ENCODE measurements at regions not wholly inside any gene's neighbourhood (a gene's known extent, or its start where the extent isn't known, plus 50 kb on each side); places are given as distances from the start of the nearest gene placed in this dataset.
"Not testable (repeated sequence)": the region's sequence is repeated elsewhere in the genome, so short reads cannot be mapped to it uniquely, and the experiment has no call there.

DNA sequence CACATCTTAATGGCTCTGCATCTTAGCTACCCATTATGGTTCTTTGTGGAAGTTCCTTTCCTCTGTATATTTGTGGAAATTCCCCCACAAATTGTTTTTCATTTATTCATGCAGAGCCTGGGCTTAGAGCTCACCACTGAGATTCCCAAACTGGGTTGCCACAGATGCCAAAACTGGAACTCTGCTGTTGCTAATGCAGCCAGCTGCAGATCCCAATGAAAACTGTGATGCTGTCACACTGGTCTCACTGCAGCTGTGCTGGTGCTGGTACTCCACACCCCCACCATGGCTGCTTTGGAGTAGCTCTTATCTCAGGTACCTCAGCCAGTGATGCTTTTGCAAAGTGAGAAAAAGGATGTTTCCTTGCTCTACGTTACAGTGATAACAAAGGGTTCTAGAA is 87.7 kb downstream of the DCK start:
- H3K4me3 ChIP-seq (ENCODE audit: insufficient read depth, low read depth, low read length) = no peak overlapping the region
- H3K4me1 ChIP-seq (ENCODE audit: control insufficient read depth, insufficient read depth, low read length) = no peaks in the 10 kb centered on the region
- no peaks in the 10 kb centered on the region for H3K27me3 ChIP-seq (ENCODE audit: control insufficient read depth, insufficient read depth, low read length, poor library complexity, severe bottlenecking)
- 87 to 95% methylated on average over 1 of the region's 1 CpG for WGBS, 2 experiments
- no peaks in the 10 kb centered on the region for H3K9me3 ChIP-seq (ENCODE audit: control insufficient read depth, low read length)
- H3K27ac ChIP-seq (ENCODE audit: insufficient read depth, low read depth, low read length, poor library complexity, severe bottlenecking) = no peak overlapping the region
- no peaks in the 10 kb centered on the region for H3K36me3 ChIP-seq (ENCODE audit: control insufficient read depth, insufficient read depth, low read length)

DNA sequence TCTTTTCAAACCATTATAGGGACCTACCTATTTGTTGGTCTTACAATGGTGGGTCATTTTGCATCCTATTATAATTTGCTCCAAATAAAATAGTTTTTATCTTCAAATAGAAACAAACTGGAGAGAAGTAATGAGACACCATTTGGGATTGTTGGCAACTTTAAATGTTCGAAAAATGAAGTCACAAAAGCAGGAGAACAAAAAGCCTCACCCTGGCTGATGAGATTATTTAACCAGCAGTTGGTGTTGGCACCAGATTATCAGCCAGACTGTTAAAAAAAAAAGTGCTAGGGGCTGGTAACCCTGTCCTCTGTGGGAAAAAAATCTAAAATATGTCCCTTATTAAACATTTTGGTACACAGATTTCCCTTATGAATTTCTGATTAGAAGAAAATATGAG is 100.3 kb downstream of the DCK start:
- no peaks in the 10 kb centered on the region for H3K4me1 ChIP-seq (ENCODE audit: control insufficient read depth, insufficient read depth, low read length)
- no peaks in the 10 kb centered on the region for H3K9me3 ChIP-seq (ENCODE audit: control insufficient read depth, low read length)
- H3K36me3 ChIP-seq (ENCODE audit: control insufficient read depth, insufficient read depth, low read length) = no peaks in the 10 kb centered on the region
- no peak overlapping the region for H3K4me3 ChIP-seq (ENCODE audit: insufficient read depth, low read depth, low read length)
- H3K27me3 ChIP-seq (ENCODE audit: control insufficient read depth, insufficient read depth, low read length, poor library complexity, severe bottlenecking) = no peaks in the 10 kb centered on the region
- WGBS, 2 experiments = 90 to 92% methylated on average over 1 of the region's 1 CpG
- no peak overlapping the region for H3K27ac ChIP-seq (ENCODE audit: insufficient read depth, low read depth, low read length, poor library complexity, severe bottlenecking)

DNA sequence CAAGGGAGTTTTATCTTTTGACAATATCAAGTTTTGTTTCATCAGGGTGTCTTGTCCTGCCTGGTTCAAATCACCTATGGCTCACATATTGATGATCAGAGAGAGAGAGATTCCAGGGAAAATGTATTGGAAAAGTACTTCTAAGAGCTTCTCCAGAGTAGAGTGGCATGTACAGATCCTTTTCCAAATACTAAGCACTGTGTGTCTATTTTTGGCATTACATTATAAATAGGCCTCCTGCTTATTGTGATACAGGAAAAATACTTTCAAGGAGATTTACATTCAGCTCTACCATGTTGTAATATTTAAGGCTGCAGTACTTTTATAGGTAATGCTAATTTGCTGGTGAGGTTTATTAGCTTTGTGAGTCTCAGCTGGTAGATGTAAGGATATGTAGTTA is 100.8 kb downstream of the DCK start:
- Histone ChIP-seq H3K9me3 (ENCODE audit: control insufficient read depth, low read length) (no peaks in the 10 kb centered on the region), H3K4me3 (ENCODE audit: insufficient read depth, low read depth, low read length) (no peak overlapping the region), H3K36me3 (ENCODE audit: control insufficient read depth, insufficient read depth, low read length) (no peaks in the 10 kb centered on the region), H3K4me1 (ENCODE audit: control insufficient read depth, insufficient read depth, low read length) (no peaks in the 10 kb centered on the region), H3K27ac (ENCODE audit: insufficient read depth, low read depth, low read length, poor library complexity, severe bottlenecking) (no peak overlapping the region), H3K27me3 (ENCODE audit: control insufficient read depth, insufficient read depth, low read length, poor library complexity, severe bottlenecking) (no peaks in the 10 kb centered on the region)

DNA sequence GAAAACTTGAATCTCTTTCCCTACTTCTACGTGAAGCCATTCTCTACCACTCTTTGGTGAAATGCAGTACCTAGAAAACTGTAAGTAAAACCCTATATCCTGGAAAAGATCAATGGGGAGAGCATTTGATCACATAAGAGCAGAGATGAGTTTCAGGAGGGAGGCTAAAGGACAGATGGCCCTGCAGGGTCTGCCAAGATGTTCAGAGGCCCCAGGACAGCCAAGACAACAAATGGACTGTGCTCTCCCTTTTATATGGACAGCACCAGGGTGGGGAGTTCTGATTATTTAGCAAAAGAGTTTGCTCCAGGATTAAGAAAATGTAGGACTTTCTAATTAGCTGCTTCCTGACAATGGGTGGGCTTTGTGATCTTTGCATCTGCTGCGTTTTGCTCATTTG is 101.7 kb downstream of the DCK start:
- Histone ChIP-seq H3K9me3 (ENCODE audit: control insufficient read depth, low read length) (no peaks in the 10 kb centered on the region), H3K36me3 (ENCODE audit: control insufficient read depth, insufficient read depth, low read length) (no peaks in the 10 kb centered on the region), H3K4me1 (ENCODE audit: control insufficient read depth, insufficient read depth, low read length) (no peaks in the 10 kb centered on the region), H3K4me3 (ENCODE audit: insufficient read depth, low read depth, low read length) (no peak overlapping the region), H3K27ac (ENCODE audit: insufficient read depth, low read depth, low read length, poor library complexity, severe bottlenecking) (peak overlapping the region; percentile 27), H3K27me3 (ENCODE audit: control insufficient read depth, insufficient read depth, low read length, poor library complexity, severe bottlenecking) (no peaks in the 10 kb centered on the region)
- 60 to 78% methylated on average over 2 of the region's 2 CpGs for WGBS, 2 experiments

DNA sequence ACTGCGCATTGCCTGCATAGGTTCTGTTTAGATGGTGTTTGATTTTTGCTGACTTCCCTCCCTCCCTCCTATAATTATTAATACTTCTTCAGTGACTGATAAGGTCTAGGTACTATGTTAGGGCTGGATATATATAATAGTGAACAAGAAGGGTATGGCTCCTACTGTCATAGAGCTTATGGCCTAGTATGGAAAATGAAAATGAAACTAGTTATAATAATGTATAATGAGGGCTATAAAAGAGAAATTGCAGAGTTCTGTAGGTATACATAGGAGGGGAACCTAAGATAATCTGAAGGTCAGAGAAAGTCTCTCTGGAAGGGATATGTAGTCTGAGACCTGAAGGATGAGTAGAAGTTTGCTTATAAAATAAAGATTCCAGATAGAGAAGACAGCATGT is 102.1 kb downstream of the DCK start:
- H3K27ac ChIP-seq (ENCODE audit: insufficient read depth, low read depth, low read length, poor library complexity, severe bottlenecking) = no peak overlapping the region
- H3K36me3 ChIP-seq (ENCODE audit: control insufficient read depth, insufficient read depth, low read length) = no peaks in the 10 kb centered on the region
- no peaks in the 10 kb centered on the region for H3K4me1 ChIP-seq (ENCODE audit: control insufficient read depth, insufficient read depth, low read length)
- WGBS, 2 experiments = 80% methylated on average over 1 of the region's 1 CpG; no CpG with 5 or more reads in 1 of the 2 experiments
- H3K4me3 ChIP-seq (ENCODE audit: insufficient read depth, low read depth, low read length) = no peak overlapping the region
- H3K27me3 ChIP-seq (ENCODE audit: control insufficient read depth, insufficient read depth, low read length, poor library complexity, severe bottlenecking) = no peaks in the 10 kb centered on the region
- H3K9me3 ChIP-seq (ENCODE audit: control insufficient read depth, low read length) = no peaks in the 10 kb centered on the region

DNA sequence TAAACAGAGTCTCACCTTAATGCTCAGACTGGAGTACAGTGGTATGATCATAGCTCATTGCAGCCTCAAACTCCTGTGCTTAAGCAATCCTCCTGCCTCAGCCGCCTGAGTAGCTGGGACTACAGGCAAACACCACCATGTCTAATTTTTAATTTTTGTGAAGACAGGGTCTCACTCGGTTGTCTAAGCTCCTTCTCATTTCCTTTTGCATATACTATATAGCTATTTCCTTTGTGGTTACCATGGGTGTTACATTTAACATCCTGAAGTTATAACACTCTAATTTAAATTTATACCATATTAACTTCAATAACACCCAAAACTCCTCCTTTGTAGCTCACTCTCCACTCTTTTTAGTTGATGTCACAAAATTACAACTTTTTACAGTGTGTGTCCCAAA is 114.3 kb downstream of the DCK start:
- WGBS, 2 experiments = 87 to 94% methylated on average over 2 of the region's 2 CpGs
- no peak overlapping the region for H3K27ac ChIP-seq (ENCODE audit: insufficient read depth, low read depth, low read length, poor library complexity, severe bottlenecking)
- no peaks in the 10 kb centered on the region for H3K4me1 ChIP-seq (ENCODE audit: control insufficient read depth, insufficient read depth, low read length)
- no peak overlapping the region for H3K4me3 ChIP-seq (ENCODE audit: insufficient read depth, low read depth, low read length)
- no peaks in the 10 kb centered on the region for H3K36me3 ChIP-seq (ENCODE audit: control insufficient read depth, insufficient read depth, low read length)
- H3K9me3 ChIP-seq (ENCODE audit: control insufficient read depth, low read length) = no peaks in the 10 kb centered on the region
- H3K27me3 ChIP-seq (ENCODE audit: control insufficient read depth, insufficient read depth, low read length, poor library complexity, severe bottlenecking) = no peaks in the 10 kb centered on the region

DNA sequence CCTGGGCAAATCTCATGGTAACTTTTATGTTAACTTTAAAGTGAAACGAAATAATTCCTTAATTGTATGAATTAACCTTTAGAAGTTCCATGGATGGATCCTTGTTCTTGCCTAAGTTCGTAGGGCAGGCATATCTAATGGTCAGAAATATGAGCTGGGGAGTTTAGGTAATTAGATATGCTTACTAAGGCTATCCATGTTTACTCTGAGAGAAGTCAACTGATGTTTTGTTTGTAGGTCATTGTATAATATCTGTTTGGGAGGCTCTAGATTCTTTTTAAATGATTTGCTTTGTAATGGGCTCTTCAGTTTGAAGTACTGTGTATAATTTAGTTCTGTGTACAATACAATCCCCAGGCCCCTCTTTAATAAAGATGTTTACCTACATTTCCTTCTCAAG is 117.0 kb downstream of the DCK start:
- Histone ChIP-seq H3K9me3 (ENCODE audit: control insufficient read depth, low read length) (peaks cover 2% of the 10 kb centered on the region), H3K27me3 (ENCODE audit: control insufficient read depth, insufficient read depth, low read length, poor library complexity, severe bottlenecking) (no peaks in the 10 kb centered on the region), H3K27ac (ENCODE audit: insufficient read depth, low read depth, low read length, poor library complexity, severe bottlenecking) (no peak overlapping the region), H3K4me1 (ENCODE audit: control insufficient read depth, insufficient read depth, low read length) (no peaks in the 10 kb centered on the region), H3K36me3 (ENCODE audit: control insufficient read depth, insufficient read depth, low read length) (no peaks in the 10 kb centered on the region), H3K4me3 (ENCODE audit: insufficient read depth, low read depth, low read length) (no peak overlapping the region)
- WGBS, 2 experiments = 93 to 97% methylated on average over 2 of the region's 2 CpGs

DNA sequence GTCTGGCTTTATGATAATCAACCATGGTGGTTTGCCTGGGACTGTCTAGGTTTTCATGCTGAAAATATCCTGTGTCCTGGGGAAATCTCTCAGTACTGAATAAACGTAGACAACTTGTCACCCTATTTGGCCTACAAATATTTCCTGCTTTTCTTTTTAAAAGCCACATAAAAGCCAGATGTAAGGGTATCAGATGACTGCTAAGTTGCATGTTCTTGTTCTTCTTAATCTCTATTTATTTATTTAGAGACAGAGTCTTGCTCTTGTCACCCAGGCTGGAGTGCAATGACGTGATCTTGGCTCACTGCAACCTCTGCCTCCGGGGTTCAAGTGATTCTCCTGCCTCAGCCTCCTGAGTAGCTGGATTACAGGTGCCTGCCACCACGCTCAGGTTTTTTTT is 117.7 kb downstream of the DCK start:
- 89 to 96% methylated on average over 3 of the region's 4 CpGs for WGBS, 2 experiments
- not testable (repeated sequence) for H3K27me3 ChIP-seq (ENCODE audit: control insufficient read depth, insufficient read depth, low read length, poor library complexity, severe bottlenecking); H3K36me3 ChIP-seq (ENCODE audit: control insufficient read depth, insufficient read depth, low read length); H3K4me3 ChIP-seq (ENCODE audit: insufficient read depth, low read depth, low read length); H3K9me3 ChIP-seq (ENCODE audit: control insufficient read depth, low read length); H3K27ac ChIP-seq (ENCODE audit: insufficient read depth, low read depth, low read length, poor library complexity, severe bottlenecking); H3K4me1 ChIP-seq (ENCODE audit: control insufficient read depth, insufficient read depth, low read length)

DNA sequence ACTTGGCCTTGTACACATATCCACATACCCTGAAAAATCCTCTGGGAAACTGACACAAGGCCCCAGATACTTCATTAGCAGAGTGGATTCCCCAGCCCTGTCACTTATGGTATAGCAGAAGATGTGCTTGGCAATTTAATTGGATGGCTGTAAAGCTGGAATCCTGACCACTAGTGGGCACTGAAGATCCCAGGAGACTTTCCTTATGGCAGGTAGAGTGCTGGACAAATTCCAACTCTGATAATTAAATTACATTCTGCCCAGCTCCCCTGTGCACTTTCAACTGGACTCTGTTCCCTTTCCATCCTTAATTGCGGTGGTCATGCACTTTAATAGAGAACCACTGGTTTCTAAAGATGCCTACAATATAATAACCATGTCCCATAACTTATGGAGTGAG is 119.8 kb downstream of the DCK start:
- WGBS, 2 experiments = 67 to 100% methylated on average over 1 of the region's 1 CpG
- H3K9me3 ChIP-seq (ENCODE audit: control insufficient read depth, low read length) = peaks cover 2% of the 10 kb centered on the region
- H3K4me1 ChIP-seq (ENCODE audit: control insufficient read depth, insufficient read depth, low read length) = no peaks in the 10 kb centered on the region
- H3K4me3 ChIP-seq (ENCODE audit: insufficient read depth, low read depth, low read length) = no peak overlapping the region
- H3K27me3 ChIP-seq (ENCODE audit: control insufficient read depth, insufficient read depth, low read length, poor library complexity, severe bottlenecking) = no peaks in the 10 kb centered on the region
- H3K27ac ChIP-seq (ENCODE audit: insufficient read depth, low read depth, low read length, poor library complexity, severe bottlenecking) = no peak overlapping the region
- H3K36me3 ChIP-seq (ENCODE audit: control insufficient read depth, insufficient read depth, low read length) = no peaks in the 10 kb centered on the region

DNA sequence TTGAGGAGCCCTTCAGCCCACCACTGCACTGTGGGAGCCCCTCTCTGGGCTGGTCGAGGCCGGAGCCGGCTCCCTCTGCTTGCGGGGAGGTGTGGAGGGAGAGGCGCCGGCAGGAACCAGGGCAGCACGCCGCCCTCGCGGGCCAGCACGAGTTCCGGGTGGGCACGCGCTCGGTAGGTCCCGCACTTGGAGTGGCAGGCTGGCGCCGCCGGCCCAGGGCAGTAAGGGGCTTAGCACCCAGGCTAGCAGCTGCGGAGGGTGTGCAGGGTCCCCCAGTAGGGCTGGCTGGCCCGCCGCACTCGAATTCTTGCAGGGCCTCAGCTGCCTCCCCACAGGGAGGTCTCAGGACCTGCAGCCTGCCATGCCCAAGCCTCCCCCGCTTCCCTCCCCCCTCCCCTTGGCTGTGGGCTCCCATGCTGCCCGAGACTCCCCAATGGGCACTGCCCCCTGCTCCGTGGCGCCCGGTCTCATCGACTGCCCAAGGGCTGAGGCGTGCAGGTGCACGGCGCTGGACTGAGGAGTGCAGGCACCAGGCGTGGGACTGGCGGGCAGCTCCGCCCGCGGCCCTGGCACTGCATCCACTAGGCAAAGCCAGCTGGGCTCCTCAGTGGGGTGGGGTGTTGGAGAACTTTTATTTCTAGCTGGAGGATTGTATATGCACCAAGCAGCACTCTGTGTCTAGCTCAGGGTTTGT is 127.5 kb downstream of the DCK start:
- H3K4me1 ChIP-seq (ENCODE audit: control insufficient read depth, insufficient read depth, low read length) = no peaks in the 10 kb centered on the region
- H3K4me3 ChIP-seq (ENCODE audit: insufficient read depth, low read depth, low read length) = no peak overlapping the region
- no peaks in the 10 kb centered on the region for H3K36me3 ChIP-seq (ENCODE audit: control insufficient read depth, insufficient read depth, low read length)
- no peaks in the 10 kb centered on the region for H3K9me3 ChIP-seq (ENCODE audit: control insufficient read depth, low read length)
- WGBS, 2 experiments = 94% methylated on average over 37 of the region's 37 CpGs
- H3K27me3 ChIP-seq (ENCODE audit: control insufficient read depth, insufficient read depth, low read length, poor library complexity, severe bottlenecking) = no peaks in the 10 kb centered on the region
- no peak overlapping the region for H3K27ac ChIP-seq (ENCODE audit: insufficient read depth, low read depth, low read length, poor library complexity, severe bottlenecking)

DNA sequence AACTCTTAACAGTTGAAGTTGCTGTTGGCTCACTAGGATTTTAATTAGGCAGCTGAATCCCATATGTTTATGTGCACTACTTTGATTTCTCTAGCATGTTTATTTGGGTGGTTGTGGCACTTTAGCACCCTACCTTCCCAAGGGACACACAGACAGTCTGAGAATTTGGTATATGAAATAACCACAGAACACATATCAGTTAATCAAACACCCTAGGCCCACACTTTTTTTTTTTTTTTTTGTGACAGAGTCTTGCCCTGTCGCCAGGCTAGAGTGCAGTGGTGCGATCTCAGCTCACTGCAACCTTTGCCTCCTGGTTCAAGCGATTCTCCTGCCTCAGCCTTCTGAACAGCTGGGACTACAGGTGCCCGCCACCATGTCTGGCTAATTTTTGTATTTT is 130.5 kb downstream of the DCK start:
- 89 to 94% methylated on average over 4 of the region's 4 CpGs for WGBS, 2 experiments
- H3K27me3 ChIP-seq (ENCODE audit: control insufficient read depth, insufficient read depth, low read length, poor library complexity, severe bottlenecking) = no peaks in the 10 kb centered on the region
- no peaks in the 10 kb centered on the region for H3K9me3 ChIP-seq (ENCODE audit: control insufficient read depth, low read length)
- no peaks in the 10 kb centered on the region for H3K4me1 ChIP-seq (ENCODE audit: control insufficient read depth, insufficient read depth, low read length)
- no peaks in the 10 kb centered on the region for H3K36me3 ChIP-seq (ENCODE audit: control insufficient read depth, insufficient read depth, low read length)
- H3K27ac ChIP-seq (ENCODE audit: insufficient read depth, low read depth, low read length, poor library complexity, severe bottlenecking) = no peak overlapping the region
- no peak overlapping the region for H3K4me3 ChIP-seq (ENCODE audit: insufficient read depth, low read depth, low read length)
